ENCODE measurements at regions not wholly inside any gene's neighbourhood (a gene's known extent, or its start where the extent isn't known, plus 50 kb on each side); places are given as distances from the start of the nearest gene placed in this dataset.
"Not testable (repeated sequence)": the region's sequence is repeated elsewhere in the genome, so short reads cannot be mapped to it uniquely, and the experiment has no call there.

- no peak for DNase-seq (ENCODE audit: low read depth)
Measured at GRCh38 chr1:14259191-14259757, 339.2 kb upstream of the KAZN start.

GRCh38 chr1:14260480-14260879 lies 338.0 kb upstream of the KAZN start:
- no peak for DNase-seq (ENCODE audit: low read depth)

GRCh38 chr1:14261395-14261794 lies 337.1 kb upstream of the KAZN start:
- no peak for DNase-seq (ENCODE audit: low read depth)

GRCh38 chr1:14262637-14263036 lies 335.8 kb upstream of the KAZN start:
- no peak for DNase-seq (ENCODE audit: low read depth)

- no peak for DNase-seq (ENCODE audit: low read depth)
Measured at GRCh38 chr1:14263225-14263624, 335.3 kb upstream of the KAZN start.

- DNase-seq (ENCODE audit: low read depth), result no peak
Measured at GRCh38 chr1:14263671-14264070, 334.8 kb upstream of the KAZN start.

- no peak for DNase-seq (ENCODE audit: low read depth)
Measured at GRCh38 chr1:14265495-14265894, 333.0 kb upstream of the KAZN start.

GRCh38 chr1:14267991-14268390 lies 330.5 kb upstream of the KAZN start:
- no peak for DNase-seq (ENCODE audit: low read depth)

GRCh38 chr1:14270821-14271220 lies 327.7 kb upstream of the KAZN start:
- DNase-seq (ENCODE audit: low read depth), result no peak

GRCh38 chr1:14273811-14274210 lies 324.7 kb upstream of the KAZN start:
- no peak for DNase-seq (ENCODE audit: low read depth)

- not testable (repeated sequence) for DNase-seq (ENCODE audit: low read depth)
Measured at GRCh38 chr1:14279891-14280290, 318.6 kb upstream of the KAZN start.

GRCh38 chr1:14280909-14281308 lies 317.6 kb upstream of the KAZN start:
- no peak for DNase-seq (ENCODE audit: low read depth)

- no peak for DNase-seq (ENCODE audit: low read depth)
Measured at GRCh38 chr1:14281412-14281811, 317.1 kb upstream of the KAZN start.

GRCh38 chr1:14282707-14283106 lies 315.8 kb upstream of the KAZN start:
- no peak for DNase-seq (ENCODE audit: low read depth)

- DNase-seq (ENCODE audit: low read depth), result no peak
Measured at GRCh38 chr1:14285238-14285637, 313.2 kb upstream of the KAZN start.

GRCh38 chr1:14291182-14291581 lies 307.3 kb upstream of the KAZN start:
- DNase-seq (ENCODE audit: low read depth), result not testable (repeated sequence)

GRCh38 chr1:14292520-14292919 lies 306.0 kb upstream of the KAZN start:
- DNase-seq (ENCODE audit: low read depth), result no peak

- DNase-seq (ENCODE audit: low read depth), result no peak
Measured at GRCh38 chr1:14294006-14294405, 304.5 kb upstream of the KAZN start.

- DNase-seq (ENCODE audit: low read depth), result no peak
Measured at GRCh38 chr1:14294860-14295536, 303.5 kb upstream of the KAZN start.

GRCh38 chr1:14296795-14297194 lies 301.7 kb upstream of the KAZN start:
- DNase-seq (ENCODE audit: low read depth), result no peak

- DNase-seq (ENCODE audit: low read depth), result no peak
Measured at GRCh38 chr1:14297356-14297755, 301.1 kb upstream of the KAZN start.

GRCh38 chr1:14298806-14299205 lies 299.7 kb upstream of the KAZN start:
- no peak for DNase-seq (ENCODE audit: low read depth)

GRCh38 chr1:14300991-14301703 lies 297.3 kb upstream of the KAZN start:
- no peak for DNase-seq (ENCODE audit: low read depth)

GRCh38 chr1:14301704-14302024 lies 296.8 kb upstream of the KAZN start:
- DNase-seq (ENCODE audit: low read depth), result no peak

Data from GM04503 (cell line).